PFSK-1 (cell line): ENCODE measurements at regions not wholly inside any gene's neighbourhood (a gene's known extent, or its start where the extent isn't known, plus 50 kb on each side); places are given as distances from the start of the nearest gene placed in this dataset.

Experiments
- FOXP2 ChIP-seq: optimal IDR thresholded peaks from 2 replicates; pipeline ENCODE3; 2011; ENCODE audit warnings: borderline replicate concordance, control low read depth, inconsistent platforms; ENCODE audit not compliant: insufficient read depth; ENCODE audit errors: extremely low read length, extremely low read depth
- POLR2AphosphoS5 ChIP-seq: IDR thresholded peaks from 2 replicates; pipeline ENCODE4 v1.6.1; 2012; ENCODE audit warnings: low read depth, mild to moderate bottlenecking, control low read depth, low read length, moderate library complexity
- REST ChIP-seq, 2 experiments: IDR thresholded peaks; 2 replicates each; pipeline versions ENCODE4 v1.6.1 to v1.8.0; 2011 to 2012; ENCODE audit warnings: low read depth in 2 of 2, low read length in 2 of 2, control low read depth in 1 of 2, inconsistent platforms in 1 of 2, mild to moderate bottlenecking in 1 of 2, moderate library complexity in 1 of 2; ENCODE audit not compliant: insufficient read depth in 1 of 2
- SIN3A ChIP-seq: IDR thresholded peaks from 2 replicates; pipeline ENCODE4 v1.6.1; 2012; ENCODE audit warnings: mild to moderate bottlenecking, low read length, moderate library complexity, borderline replicate concordance; ENCODE audit not compliant: insufficient read depth
- TAF1 ChIP-seq: IDR thresholded peaks from 2 replicates; pipeline ENCODE4 v1.6.1; 2012; ENCODE audit warnings: low read length, control low read depth, borderline replicate concordance; ENCODE audit not compliant: insufficient read depth

GRCh38 chr16:9365370-9365728 is 273.9 kb downstream of the HAPSTR1 start:
- no peak for TF ChIP-seq SIN3A
- TF ChIP-seq POLR2AphosphoS5, result no peak
- no peak for TF ChIP-seq REST (IDR thresholded peaks at IDR 0.05; ENCODE audit: insufficient read depth in 1 of 2, low read depth in 2 of 2, low read length in 2 of 2)
- no peak for TF ChIP-seq TAF1
- TF ChIP-seq FOXP2, result no peak
